ENCODE measurements at regions not wholly inside any gene's neighbourhood (a gene's known extent, or its start where the extent isn't known, plus 50 kb on each side); places are given as distances from the start of the nearest gene placed in this dataset.
"Not testable (repeated sequence)": the region's sequence is repeated elsewhere in the genome, so short reads cannot be mapped to it uniquely, and the experiment has no call there.

- TF ChIP-seq U2AF2 (IDR thresholded peaks at IDR 0.05; ENCODE audit: low read depth, low read length); GLI4 (CRISPR knock-in tag; IDR thresholded peaks at IDR 0.05; ENCODE audit: borderline replicate concordance); IRF1 (CRISPR knock-in tag; IDR thresholded peaks at IDR 0.05; ENCODE audit: low read depth); NCOR1 (IDR thresholded peaks at IDR 0.05; ENCODE audit: borderline replicate concordance, low read length); CTCF (CRISPR knock-in tag; IDR thresholded peaks at IDR 0.05); NR2C2 (CRISPR knock-in tag; IDR thresholded peaks at IDR 0.05; ENCODE audit: borderline replicate concordance); CHCHD3 (CRISPR knock-in tag; IDR thresholded peaks at IDR 0.05); TOE1 (CRISPR knock-in tag; IDR thresholded peaks at IDR 0.05); ZNF232 (CRISPR knock-in tag; IDR thresholded peaks at IDR 0.05; ENCODE audit: borderline replicate concordance); TAF1 (CRISPR knock-in tag; IDR thresholded peaks at IDR 0.05); ZNF280B (CRISPR knock-in tag; IDR thresholded peaks at IDR 0.05; ENCODE audit: borderline replicate concordance); SP1 (IDR thresholded peaks at IDR 0.05); SP1 (CRISPR knock-in tag; IDR thresholded peaks at IDR 0.05): not testable (repeated sequence)
These were observed 281.2 kb upstream of the FAM240B start for GRCh38 chr9:39001085-39001593.

All from HepG2 (cell line).